Neuronal stem cell (in vitro differentiated cells): ENCODE measurements at regions not wholly inside any gene's neighbourhood (a gene's known extent, or its start where the extent isn't known, plus 50 kb on each side); places are given as distances from the start of the nearest gene placed in this dataset.

Experiments
- DNase-seq: peaks from one replicate; pipeline ENCODE4 v3.0.0-alpha.2; 2013; ENCODE audit warnings: low spot score
- H2AFZ ChIP-seq: one replicate; pipeline ENCODE4 v1.6.1; 2013; ENCODE audit warnings: mild to moderate bottlenecking, low read length, inconsistent platforms
- H2AK5ac ChIP-seq: 2 replicates; pipeline ENCODE4 v1.6.1; 2013; ENCODE audit warnings: low read depth, mild to moderate bottlenecking, inconsistent platforms, low read length, moderate library complexity, mixed read lengths
- H2BK120ac ChIP-seq: 2 replicates; pipeline ENCODE4 v1.6.1; 2013; ENCODE audit warnings: low read depth, mild to moderate bottlenecking, inconsistent platforms, low read length, moderate library complexity, mixed read lengths
- H2BK12ac ChIP-seq: one replicate; pipeline ENCODE4 v1.6.1; 2013; ENCODE audit warnings: low read length, inconsistent platforms
- H2BK15ac ChIP-seq: 2 replicates; pipeline ENCODE4 v1.6.1; 2013; ENCODE audit warnings: mild to moderate bottlenecking, low read length, inconsistent platforms, mixed read lengths
- H2BK5ac ChIP-seq: one replicate; pipeline ENCODE4 v1.6.1; 2013; ENCODE audit warnings: inconsistent platforms, mild to moderate bottlenecking, low read length, moderate library complexity
- H3K14ac ChIP-seq: one replicate; pipeline ENCODE4 v1.6.1; 2013; ENCODE audit warnings: low read length, inconsistent platforms
- H3K18ac ChIP-seq: 2 replicates; pipeline ENCODE4 v1.6.1; 2013; ENCODE audit warnings: low read length, inconsistent platforms
- H3K23ac ChIP-seq: 2 replicates; pipeline ENCODE4 v1.6.1; 2013; ENCODE audit warnings: low read depth, mild to moderate bottlenecking, mixed read lengths, low read length, inconsistent platforms; ENCODE audit not compliant: poor library complexity
- H3K27ac ChIP-seq: replicated peaks from 3 replicates; pipeline ENCODE4 v1.5.1; 2013; ENCODE audit warnings: low read length, inconsistent platforms
- H3K27me3 ChIP-seq, 3 experiments: 2 replicates each; pipeline ENCODE4 v1.6.1; 2013; ENCODE audit warnings: low read length in 3 of 3, mild to moderate bottlenecking in 2 of 3, inconsistent platforms in 1 of 3, low read depth in 1 of 3, mixed read lengths in 1 of 3, moderate library complexity in 1 of 3; ENCODE audit not compliant: control insufficient read depth in 3 of 3, insufficient read depth in 3 of 3
- H3K36me3 ChIP-seq, 2 donors: replicated peaks in 1 of 2; 2 replicates each; pipeline ENCODE4 v1.6.1; 2013; ENCODE audit warnings: low read length in 2 of 2; ENCODE audit not compliant: control insufficient read depth in 2 of 2, insufficient read depth in 2 of 2
- H3K4ac ChIP-seq: 2 replicates; pipeline ENCODE4 v1.6.1; 2013; ENCODE audit warnings: inconsistent platforms, mild to moderate bottlenecking, low read length, moderate library complexity
- H3K4me1 ChIP-seq, 2 donors: 1 replicate in 1 of 2; 2 replicates in 1 of 2; pipeline ENCODE4 v1.6.1; 2013; ENCODE audit warnings: low read length in 2 of 2, low read depth in 1 of 2; ENCODE audit not compliant: control insufficient read depth in 2 of 2, insufficient read depth in 1 of 2
- H3K4me2 ChIP-seq: one replicate; pipeline ENCODE4 v1.6.1; 2013; ENCODE audit warnings: mild to moderate bottlenecking, low read length, inconsistent platforms; ENCODE audit not compliant: insufficient read depth, poor library complexity, severe bottlenecking
- H3K4me3 ChIP-seq, 2 donors: 2 replicates each; pipeline ENCODE4 v1.5.1; 2013; ENCODE audit warnings: low read length in 2 of 2, mild to moderate bottlenecking in 2 of 2, inconsistent platforms in 1 of 2, moderate library complexity in 1 of 2
- H3K79me1 ChIP-seq: one replicate; pipeline ENCODE4 v1.6.1; 2013; ENCODE audit warnings: low read depth, mild to moderate bottlenecking, inconsistent platforms, low read length, moderate library complexity
- H3K9ac ChIP-seq: one replicate; pipeline ENCODE4 v1.6.1; 2013; ENCODE audit warnings: mild to moderate bottlenecking, low read depth, low read length, inconsistent platforms; ENCODE audit not compliant: poor library complexity
- H3K9me3 ChIP-seq, 2 donors: replicated peaks in 1 of 2; 2 replicates each; pipeline versions ENCODE3 to v1.6.1; 2013; ENCODE audit warnings: low read length in 2 of 2, mild to moderate bottlenecking in 2 of 2, inconsistent platforms in 1 of 2, low read depth in 1 of 2, mixed read lengths in 1 of 2, moderate library complexity in 1 of 2; ENCODE audit not compliant: control insufficient read depth in 2 of 2, insufficient read depth in 1 of 2
- H4K8ac ChIP-seq: one replicate; pipeline ENCODE4 v1.6.1; 2013; ENCODE audit warnings: low read depth, mild to moderate bottlenecking, inconsistent platforms, low read length, moderate library complexity
- H4K91ac ChIP-seq: one replicate; pipeline ENCODE4 v1.6.1; 2013; ENCODE audit warnings: low read length, low read depth, mild to moderate bottlenecking, inconsistent platforms; ENCODE audit not compliant: poor library complexity
- WGBS, 2 donors: extraction: QIAGEN DNeasy Blood & Tissue Kit; methylation state at CpG; one replicate each; pipeline ENCODE4 v1.1.7; 2013; ENCODE audit warnings: missing lambda C conversion rate in 2 of 2, mixed read lengths in 1 of 2; ENCODE audit not compliant: insufficient read length in 2 of 2, insufficient replicate concordance in 1 of 2; ENCODE audit errors: extremely low coverage in 2 of 2; 5-methylcytosine and 5-hydroxymethylcytosine counted together

- Histone ChIP-seq H3K4ac (no peak overlapping the region), H3K4me1 (peaks cover 1 to 2% of the 10 kb centered on the region in 2 donors), H3K9ac (no peak overlapping the region), H3K36me3 (peaks cover 0 to 4% of the 10 kb centered on the region in 2 donors), H3K14ac (no peak overlapping the region), H3K18ac (no peak overlapping the region), H2BK12ac (no peak overlapping the region), H2BK5ac (no peak overlapping the region), H2AK5ac (no peak overlapping the region), H3K4me3 (no peak overlapping the region), H4K91ac (no peak overlapping the region), H2BK120ac (no peak overlapping the region), H4K8ac (no peak overlapping the region), H3K4me2 (no peak overlapping the region), H2AFZ (no peak overlapping the region), H3K27me3 (no peaks in the 10 kb centered on the region), H2BK15ac (no peak overlapping the region), H3K79me1 (no peaks in the 10 kb centered on the region), H3K9me3 (peaks cover 3 to 4% of the 10 kb centered on the region in 2 donors), H3K27ac (no peak overlapping the region), H3K23ac (no peak overlapping the region)
- no CpG with 5 or more reads among the region's 7 CpGs for WGBS, 2 donors
- no peak for DNase-seq
These were observed 83.2 kb upstream of the FAT1 start for GRCh38 chr4:186806679-186807421.

DNA sequence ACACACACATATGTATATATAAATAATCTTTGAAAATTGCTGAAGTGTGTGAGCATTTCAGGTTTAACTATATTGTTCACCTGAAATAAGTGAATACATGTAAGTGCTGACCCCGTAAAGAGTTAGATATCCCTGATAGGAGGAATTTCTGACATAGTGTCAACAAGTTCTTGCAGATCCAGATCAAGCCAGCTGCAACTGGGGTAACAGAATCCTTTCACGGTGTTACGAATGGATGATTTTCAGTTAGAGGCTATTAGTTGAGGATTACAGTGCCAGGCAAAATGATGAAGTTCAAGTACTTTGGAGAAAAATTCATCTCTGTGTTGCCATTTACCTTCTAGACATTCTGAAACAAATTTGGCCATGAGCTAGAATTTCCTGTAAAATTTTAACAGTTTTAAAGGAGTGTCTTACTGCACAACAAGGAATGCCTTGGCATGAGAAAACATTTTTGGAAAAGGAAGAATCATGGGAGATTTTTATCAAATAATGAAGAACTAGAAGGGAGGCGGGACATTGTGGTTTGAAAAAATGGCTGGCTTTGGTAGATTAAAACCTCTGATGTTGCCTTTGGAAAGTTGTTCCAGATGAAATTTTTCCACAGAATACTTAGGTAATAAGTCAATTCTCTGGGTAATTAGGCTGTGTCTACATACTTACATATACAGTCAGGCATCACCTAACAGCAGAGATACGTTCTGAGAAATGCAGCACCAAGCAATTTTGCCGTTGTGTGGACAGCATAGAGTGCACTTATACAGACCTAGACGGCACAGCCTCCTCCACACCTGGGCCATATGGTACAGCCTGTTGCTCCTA is 84.4 kb upstream of the FAT1 start:
- no peaks in the 10 kb centered on the region for H3K79me1 ChIP-seq
- H3K23ac ChIP-seq = no peak overlapping the region
- no peak overlapping the region for H2BK5ac ChIP-seq
- no peak overlapping the region for H2AFZ ChIP-seq
- H3K9ac ChIP-seq = no peak overlapping the region
- H4K8ac ChIP-seq = no peak overlapping the region
- H3K4me2 ChIP-seq = no peak overlapping the region
- H3K9me3 ChIP-seq = peaks cover 6 to 7% of the 10 kb centered on the region in 2 donors
- H2BK15ac ChIP-seq = no peak overlapping the region
- H2AK5ac ChIP-seq = no peak overlapping the region
- no peak overlapping the region for H3K18ac ChIP-seq
- no CpG with 5 or more reads among the region's 7 CpGs for WGBS, 2 donors
- no peak overlapping the region for H3K14ac ChIP-seq
- H2BK120ac ChIP-seq = no peak overlapping the region
- H2BK12ac ChIP-seq = no peak overlapping the region
- H3K36me3 ChIP-seq = peaks cover 0 to 4% of the 10 kb centered on the region in 2 donors
- no peak overlapping the region for H3K27ac ChIP-seq
- H3K4me1 ChIP-seq = peaks cover 1 to 2% of the 10 kb centered on the region in 2 donors
- peaks cover 0 to 4% (median 0%) of the 10 kb centered on the region in 3 experiments for H3K27me3 ChIP-seq
- no peak for DNase-seq
- no peak overlapping the region for H4K91ac ChIP-seq
- no peak overlapping the region for H3K4me3 ChIP-seq
- no peak overlapping the region for H3K4ac ChIP-seq

DNA sequence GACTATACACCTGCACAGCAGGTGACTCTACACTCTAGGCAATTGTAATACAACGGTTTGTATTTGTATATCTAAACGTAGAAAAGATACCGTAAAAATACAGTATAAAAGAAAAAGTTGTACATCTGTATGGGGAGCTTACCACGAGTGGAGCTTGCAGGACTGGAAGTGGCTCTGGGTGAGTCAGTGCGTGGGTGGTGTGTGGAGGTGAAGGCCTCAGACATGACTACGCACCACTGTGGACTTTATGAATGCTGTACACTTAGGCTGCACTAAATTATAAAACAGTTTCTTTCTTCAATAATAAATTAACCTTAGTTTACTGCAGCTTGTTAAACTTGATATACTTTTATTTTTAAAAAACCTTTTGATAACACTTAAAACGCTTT is 85.0 kb upstream of the FAT1 start:
- Histone ChIP-seq H3K27ac (no peak overlapping the region), H3K9ac (no peak overlapping the region), H3K4me2 (no peak overlapping the region), H2BK15ac (no peak overlapping the region), H4K91ac (no peak overlapping the region), H3K18ac (no peak overlapping the region), H3K27me3 (peaks cover 0 to 4% (median 0%) of the 10 kb centered on the region in 3 experiments), H4K8ac (no peak overlapping the region), H3K4me1 (peaks cover 1 to 2% of the 10 kb centered on the region in 2 donors), H2AFZ (no peak overlapping the region), H2BK5ac (no peak overlapping the region), H3K79me1 (no peaks in the 10 kb centered on the region), H3K14ac (no peak overlapping the region), H2BK12ac (no peak overlapping the region), H3K4me3 (no peak overlapping the region), H3K23ac (no peak overlapping the region), H2AK5ac (no peak overlapping the region), H3K4ac (no peak overlapping the region), H3K36me3 (peaks cover 0 to 4% of the 10 kb centered on the region in 2 donors), H3K9me3 (peaks cover 6 to 7% of the 10 kb centered on the region in 2 donors), H2BK120ac (no peak overlapping the region)
- DNase-seq = no peak
- WGBS, 2 donors = no CpG with 5 or more reads among the region's 7 CpGs

- no CpG with 5 or more reads among the region's 2 CpGs for WGBS, 2 donors
- Histone ChIP-seq H3K14ac (no peak overlapping the region), H3K36me3 (peaks cover 0 to 4% of the 10 kb centered on the region in 2 donors), H3K9ac (no peak overlapping the region), H3K27me3 (peaks cover 0 to 4% (median 0%) of the 10 kb centered on the region in 3 experiments), H3K4me3 (no peak overlapping the region), H3K27ac (no peak overlapping the region), H4K91ac (no peak overlapping the region), H2BK120ac (no peak overlapping the region), H3K9me3 (peaks cover 6 to 7% of the 10 kb centered on the region in 2 donors), H3K4me2 (no peak overlapping the region), H2BK5ac (no peak overlapping the region), H2BK12ac (no peak overlapping the region), H2AFZ (no peak overlapping the region), H3K79me1 (no peaks in the 10 kb centered on the region), H3K4me1 (peaks cover 1 to 2% of the 10 kb centered on the region in 2 donors), H2AK5ac (no peak overlapping the region), H3K23ac (no peak overlapping the region), H4K8ac (no peak overlapping the region), H3K18ac (no peak overlapping the region), H2BK15ac (no peak overlapping the region), H3K4ac (no peak overlapping the region)
- no peak for DNase-seq
These were observed 85.4 kb upstream of the FAT1 start for GRCh38 chr4:186809070-186809469.
